ENCODE measurements at regions not wholly inside any gene's neighbourhood (a gene's known extent, or its start where the extent isn't known, plus 50 kb on each side); places are given as distances from the start of the nearest gene placed in this dataset.
A peak's percentile ranks its signal among the peaks of the same experiment; 100 is the strongest.

- in situ Hi-C loops (cut with HindIII; ENCODE audit: low pct_unique_long_range_greater_than_20kb, low sequenced_read_pairs) = no loop called here
- DNase-seq (ENCODE audit: low read depth) = no peak
These were observed 344.9 kb downstream of the EFNA5 start for GRCh38 chr5:107325866-107326265.

- in situ Hi-C loops (cut with HindIII; ENCODE audit: low pct_unique_long_range_greater_than_20kb, low sequenced_read_pairs) = no loop called here
- no peak for DNase-seq (ENCODE audit: low read depth)
These were observed 345.9 kb downstream of the EFNA5 start for GRCh38 chr5:107324809-107325208.

GRCh38 chr5:107324071-107324470, 346.7 kb downstream of the EFNA5 start:
- in situ Hi-C loops (cut with HindIII; ENCODE audit: low pct_unique_long_range_greater_than_20kb, low sequenced_read_pairs) = no loop called here
- no peak for DNase-seq (ENCODE audit: low read depth)

- in situ Hi-C loops (cut with HindIII; ENCODE audit: low pct_unique_long_range_greater_than_20kb, low sequenced_read_pairs) = no loop called here
- no peak for DNase-seq (ENCODE audit: low read depth)
These were observed 347.2 kb downstream of the EFNA5 start for GRCh38 chr5:107323536-107323935.

- in situ Hi-C loops (cut with HindIII; ENCODE audit: low pct_unique_long_range_greater_than_20kb, low sequenced_read_pairs) = no loop called here
- no peak for DNase-seq (ENCODE audit: low read depth)
These were observed 347.8 kb downstream of the EFNA5 start for GRCh38 chr5:107322936-107323335.

- no peak for DNase-seq (ENCODE audit: low read depth)
- in situ Hi-C loops (cut with HindIII; ENCODE audit: low pct_unique_long_range_greater_than_20kb, low sequenced_read_pairs) = no loop called here
These were observed 348.8 kb downstream of the EFNA5 start for GRCh38 chr5:107321906-107322305.

GRCh38 chr5:107320846-107321245, 349.9 kb downstream of the EFNA5 start:
- no peak for DNase-seq (ENCODE audit: low read depth)
- in situ Hi-C loops (cut with HindIII; ENCODE audit: low pct_unique_long_range_greater_than_20kb, low sequenced_read_pairs) = no loop called here

- no peak for DNase-seq (ENCODE audit: low read depth)
- in situ Hi-C loops (cut with HindIII; ENCODE audit: low pct_unique_long_range_greater_than_20kb, low sequenced_read_pairs) = no loop called here
These were observed 350.4 kb downstream of the EFNA5 start for GRCh38 chr5:107320376-107320775.

- in situ Hi-C loops (cut with HindIII; ENCODE audit: low pct_unique_long_range_greater_than_20kb, low sequenced_read_pairs) = no loop called here
- DNase-seq (ENCODE audit: low read depth) = no peak
These were observed 350.8 kb downstream of the EFNA5 start for GRCh38 chr5:107319901-107320300.

- DNase-seq (ENCODE audit: low read depth) = no peak
- in situ Hi-C loops (cut with HindIII; ENCODE audit: low pct_unique_long_range_greater_than_20kb, low sequenced_read_pairs) = no loop called here
These were observed 356.4 kb downstream of the EFNA5 start for GRCh38 chr5:107314330-107314729.

GRCh38 chr5:107313921-107314320, 356.8 kb downstream of the EFNA5 start:
- in situ Hi-C loops (cut with HindIII; ENCODE audit: low pct_unique_long_range_greater_than_20kb, low sequenced_read_pairs) = no loop called here

GRCh38 chr5:107313098-107313497, 357.6 kb downstream of the EFNA5 start:
- in situ Hi-C loops (cut with HindIII; ENCODE audit: low pct_unique_long_range_greater_than_20kb, low sequenced_read_pairs) = no loop called here
- DNase-seq (ENCODE audit: low read depth) = no peak

More at GRCh38 chr5:107313921-107314320, 356.8 kb downstream of the EFNA5 start:
- no peak for DNase-seq (ENCODE audit: low read depth)

GRCh38 chr5:107310181-107310580, 360.6 kb downstream of the EFNA5 start:
- in situ Hi-C loops (cut with HindIII; ENCODE audit: low pct_unique_long_range_greater_than_20kb, low sequenced_read_pairs) = no loop called here

GRCh38 chr5:107306594-107306993, 364.1 kb downstream of the EFNA5 start:
- in situ Hi-C loops (cut with HindIII; ENCODE audit: low pct_unique_long_range_greater_than_20kb, low sequenced_read_pairs) = no loop called here
- DNase-seq (ENCODE audit: low read depth) = no peak

More at GRCh38 chr5:107310181-107310580, 360.6 kb downstream of the EFNA5 start:
- DNase-seq (ENCODE audit: low read depth) = no peak

- no peak for DNase-seq (ENCODE audit: low read depth)
These were observed 364.7 kb downstream of the EFNA5 start for GRCh38 chr5:107306002-107306401.

GRCh38 chr5:107304684-107305083, 366.1 kb downstream of the EFNA5 start:
- in situ Hi-C loops (cut with HindIII; ENCODE audit: low pct_unique_long_range_greater_than_20kb, low sequenced_read_pairs) = no loop called here
- DNase-seq (ENCODE audit: low read depth) = no peak

More at GRCh38 chr5:107306002-107306401, 364.7 kb downstream of the EFNA5 start:
- in situ Hi-C loops (cut with HindIII; ENCODE audit: low pct_unique_long_range_greater_than_20kb, low sequenced_read_pairs) = no loop called here

GRCh38 chr5:107303171-107303968, 367.4 kb downstream of the EFNA5 start:
- no peak for DNase-seq (ENCODE audit: low read depth)
- in situ Hi-C loops (cut with HindIII; ENCODE audit: low pct_unique_long_range_greater_than_20kb, low sequenced_read_pairs) = no loop called here

GRCh38 chr5:107302441-107302840, 368.3 kb downstream of the EFNA5 start:
- in situ Hi-C loops (cut with HindIII; ENCODE audit: low pct_unique_long_range_greater_than_20kb, low sequenced_read_pairs) = no loop called here
- DNase-seq (ENCODE audit: low read depth) = no peak

GRCh38 chr5:107301999-107302398, 368.7 kb downstream of the EFNA5 start:
- in situ Hi-C loops (cut with HindIII; ENCODE audit: low pct_unique_long_range_greater_than_20kb, low sequenced_read_pairs) = no loop called here
- peak; percentile 30 for DNase-seq (ENCODE audit: low read depth)

- in situ Hi-C loops (cut with HindIII; ENCODE audit: low pct_unique_long_range_greater_than_20kb, low sequenced_read_pairs) = no loop called here
- no peak for DNase-seq (ENCODE audit: low read depth)
These were observed 369.9 kb downstream of the EFNA5 start for GRCh38 chr5:107300721-107301327.

Measured in Caki2 (cell line).